ENCODE measurements at regions not wholly inside any gene's neighbourhood (a gene's known extent, or its start where the extent isn't known, plus 50 kb on each side); places are given as distances from the start of the nearest gene placed in this dataset.

- no peak for DNase-seq
Measured at GRCh38 chr7:148950806-148951205, 66.7 kb upstream of the EZH2 start.

GRCh38 chr7:148944935-148945934, 61.1 kb upstream of the EZH2 start:
- no peak for DNase-seq

- peak; percentile 90 for DNase-seq
Measured at GRCh38 chr7:148941598-148942275, 57.6 kb upstream of the EZH2 start.

- peak; percentile 86 for DNase-seq
Measured at GRCh38 chr7:148940702-148941597, 56.9 kb upstream of the EZH2 start.

- DNase-seq = no peak
Measured at GRCh38 chr7:148939128-148939755, 55.2 kb upstream of the EZH2 start.

GRCh38 chr7:148935451-148935850, 51.4 kb upstream of the EZH2 start:
- no peak for DNase-seq

Data from NCI-H345 (cell line).